DMS 273 (cell line): ENCODE measurements at regions not wholly inside any gene's neighbourhood (a gene's known extent, or its start where the extent isn't known, plus 50 kb on each side); places are given as distances from the start of the nearest gene placed in this dataset.
"Not testable (repeated sequence)": the region's sequence is repeated elsewhere in the genome, so short reads cannot be mapped to it uniquely, and the experiment has no call there.

Source experiments
- DNase-seq: peaks from one replicate; lab custom pipeline; 2025; ENCODE audit not compliant: unreplicated experiment; lab: John Stamatoyannopoulos, UW

GRCh38 chr12:19763488-19763887 is 324.2 kb downstream of the AEBP2 start:
- no peak for DNase-seq

- DNase-seq, result no peak
These were observed 325.1 kb downstream of the AEBP2 start for GRCh38 chr12:19764408-19764807.

GRCh38 chr12:19771858-19772257 is 332.6 kb downstream of the AEBP2 start:
- DNase-seq, result no peak

GRCh38 chr12:19772776-19773175 is 333.5 kb downstream of the AEBP2 start:
- DNase-seq, result no peak

- no peak for DNase-seq
These were observed 335.9 kb downstream of the AEBP2 start for GRCh38 chr12:19775241-19775640.

GRCh38 chr12:19775976-19776375 is 336.7 kb downstream of the AEBP2 start:
- not testable (repeated sequence) for DNase-seq

- DNase-seq, result no peak
These were observed 338.9 kb downstream of the AEBP2 start for GRCh38 chr12:19778172-19778571.

- DNase-seq, result no peak
These were observed 339.5 kb downstream of the AEBP2 start for GRCh38 chr12:19778797-19779196.

- DNase-seq, result no peak
These were observed 340.2 kb downstream of the AEBP2 start for GRCh38 chr12:19779395-19780056.

- DNase-seq, result no peak
These were observed 341.2 kb downstream of the AEBP2 start for GRCh38 chr12:19780460-19780859.

- peak; percentile 53 for DNase-seq
These were observed 344.5 kb downstream of the AEBP2 start for GRCh38 chr12:19783547-19784444.

- DNase-seq, result no peak
These were observed 352.7 kb downstream of the AEBP2 start for GRCh38 chr12:19792028-19792427.

- DNase-seq, result no peak
These were observed 354.8 kb downstream of the AEBP2 start for GRCh38 chr12:19794116-19794515.

- no peak for DNase-seq
These were observed 359.9 kb downstream of the AEBP2 start for GRCh38 chr12:19799216-19799615.

GRCh38 chr12:19799895-19800602 is 360.8 kb downstream of the AEBP2 start:
- DNase-seq, result no peak

GRCh38 chr12:19800884-19801283 is 361.6 kb downstream of the AEBP2 start:
- no peak for DNase-seq

- DNase-seq, result no peak
These were observed 362.6 kb downstream of the AEBP2 start for GRCh38 chr12:19801941-19802340.

GRCh38 chr12:19802915-19803314 is 363.6 kb downstream of the AEBP2 start:
- DNase-seq, result no peak

- no peak for DNase-seq
These were observed 365.4 kb downstream of the AEBP2 start for GRCh38 chr12:19804737-19805136.

- DNase-seq, result no peak
These were observed 369.1 kb downstream of the AEBP2 start for GRCh38 chr12:19808371-19808770.

GRCh38 chr12:19810213-19810612 is 370.9 kb downstream of the AEBP2 start:
- no peak for DNase-seq

GRCh38 chr12:19811922-19812321 is 372.6 kb downstream of the AEBP2 start:
- no peak for DNase-seq
